HG03175 (cell line): ENCODE measurements at regions not wholly inside any gene's neighbourhood (a gene's known extent, or its start where the extent isn't known, plus 50 kb on each side); places are given as distances from the start of the nearest gene placed in this dataset.
"Not testable (repeated sequence)": the region's sequence is repeated elsewhere in the genome, so short reads cannot be mapped to it uniquely, and the experiment has no call there.

Experiments
- ATAC-seq: cut with Tn5 transposase; IDR thresholded peaks from one replicate; pipeline ENCODE4 v1.9.1; 2021; ENCODE audit warnings: mild to moderate bottlenecking, moderate library complexity; ENCODE audit not compliant: unreplicated experiment

DNA sequence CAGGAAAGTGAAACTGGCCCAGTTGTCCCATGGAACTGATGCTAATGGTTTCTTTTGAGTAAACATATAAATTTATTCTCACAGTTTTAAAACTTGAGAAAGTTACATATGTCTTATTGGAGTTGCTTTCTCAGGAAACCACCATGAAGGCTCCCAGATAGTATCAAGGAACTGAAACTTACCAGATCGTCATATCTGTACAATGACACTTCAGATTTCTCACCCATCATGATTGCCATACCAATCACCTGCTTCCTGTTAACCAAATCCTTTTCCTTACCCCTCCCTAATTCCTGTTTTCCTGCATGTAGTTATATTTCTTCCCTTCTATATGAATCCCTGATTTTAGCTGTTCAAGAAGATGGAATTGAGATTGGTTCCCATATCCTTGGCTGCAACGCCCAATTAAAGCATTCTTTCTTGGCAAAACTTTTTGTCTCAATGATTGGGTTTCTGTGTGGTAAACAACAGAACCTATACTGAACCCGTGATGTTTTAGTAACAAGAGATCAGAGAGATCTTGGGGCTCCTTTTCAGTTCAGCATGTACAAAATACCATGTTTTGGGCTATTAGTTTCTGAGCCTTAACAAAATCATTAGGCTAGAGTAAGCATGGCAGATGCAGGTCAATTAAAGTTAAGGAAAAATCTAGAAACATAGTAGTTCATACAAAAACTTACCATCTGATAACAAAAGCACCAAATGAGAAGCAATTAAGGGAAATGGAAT, 781.3 kb upstream of the MIR17HG start:
- ATAC-seq, result no peak

DNA sequence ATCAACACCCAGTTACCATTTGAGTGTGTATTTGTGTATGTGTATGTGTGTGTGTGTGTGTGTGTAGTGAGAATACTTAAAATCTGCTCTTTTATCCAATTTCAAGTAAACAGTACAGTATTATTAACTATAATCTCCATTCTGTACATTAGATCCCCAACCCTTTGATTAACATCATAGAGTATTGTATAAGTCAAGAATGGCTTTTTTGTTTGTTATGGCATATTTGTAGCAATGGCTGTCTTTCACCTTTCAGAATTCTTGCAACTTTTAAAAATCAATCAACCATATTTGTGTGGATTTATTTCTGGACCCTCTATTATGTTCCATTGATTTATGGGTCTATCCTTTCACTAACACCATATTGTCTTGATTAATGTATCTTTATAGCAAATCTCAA, 779.3 kb upstream of the MIR17HG start:
- ATAC-seq, result no peak

DNA sequence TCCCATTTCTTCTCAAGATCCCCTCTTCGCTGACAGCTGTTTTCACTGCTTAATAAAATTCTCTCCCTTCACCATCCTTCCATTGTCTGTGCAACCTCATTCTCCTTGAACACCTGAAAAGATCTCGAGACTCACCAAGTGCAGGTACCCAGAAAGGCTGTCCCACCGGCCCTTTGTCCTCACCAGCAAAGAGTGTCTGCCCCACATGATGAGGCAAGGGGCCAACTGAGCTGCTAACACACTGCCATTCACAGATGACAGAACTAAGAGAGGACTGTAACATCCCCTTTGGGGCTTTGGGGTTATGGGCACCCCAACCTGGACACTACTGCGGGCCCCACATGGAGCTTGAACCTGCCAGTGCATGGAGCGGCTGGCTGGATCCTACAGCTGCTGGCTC, 771.4 kb upstream of the MIR17HG start:
- no peak for ATAC-seq

DNA sequence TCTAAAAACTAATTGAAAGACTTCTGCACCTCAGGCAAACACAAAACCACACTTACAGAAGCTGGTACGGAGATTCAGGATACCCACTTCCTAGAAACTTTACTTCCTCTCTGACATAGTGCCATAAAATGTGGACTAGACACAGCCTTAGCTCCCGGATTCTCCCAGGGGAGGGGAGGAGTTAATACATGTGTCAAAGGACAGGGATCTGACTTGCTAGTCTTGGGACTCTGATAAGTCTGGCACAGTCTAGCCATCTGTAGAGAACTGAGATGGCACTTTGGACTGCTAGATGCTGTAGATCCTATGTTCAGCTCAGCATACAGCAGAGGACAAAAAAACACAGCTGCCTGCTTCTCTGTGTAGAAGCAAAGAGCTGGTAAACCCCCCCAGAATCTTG, 769.8 kb upstream of the MIR17HG start:
- ATAC-seq, result no peak

DNA sequence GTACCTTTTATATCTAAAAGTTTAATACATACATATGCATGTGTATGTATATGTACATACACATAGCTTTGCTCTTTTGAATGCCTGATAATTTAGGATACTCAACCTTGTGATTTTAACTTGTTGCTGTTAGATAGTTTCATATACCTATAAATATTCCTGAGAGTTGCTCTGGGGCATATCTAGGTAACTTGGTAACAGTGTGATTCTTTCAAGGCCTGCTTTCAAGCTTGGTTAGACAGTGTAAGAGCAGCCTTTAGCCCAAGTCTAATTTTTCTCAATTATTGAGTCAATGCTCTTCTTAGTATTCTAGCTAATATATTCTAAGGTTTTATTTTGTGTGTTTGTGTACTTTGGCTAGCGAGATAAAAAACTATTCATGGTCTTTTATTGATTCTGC, 762.1 kb upstream of the MIR17HG start:
- ATAC-seq, result no peak

DNA sequence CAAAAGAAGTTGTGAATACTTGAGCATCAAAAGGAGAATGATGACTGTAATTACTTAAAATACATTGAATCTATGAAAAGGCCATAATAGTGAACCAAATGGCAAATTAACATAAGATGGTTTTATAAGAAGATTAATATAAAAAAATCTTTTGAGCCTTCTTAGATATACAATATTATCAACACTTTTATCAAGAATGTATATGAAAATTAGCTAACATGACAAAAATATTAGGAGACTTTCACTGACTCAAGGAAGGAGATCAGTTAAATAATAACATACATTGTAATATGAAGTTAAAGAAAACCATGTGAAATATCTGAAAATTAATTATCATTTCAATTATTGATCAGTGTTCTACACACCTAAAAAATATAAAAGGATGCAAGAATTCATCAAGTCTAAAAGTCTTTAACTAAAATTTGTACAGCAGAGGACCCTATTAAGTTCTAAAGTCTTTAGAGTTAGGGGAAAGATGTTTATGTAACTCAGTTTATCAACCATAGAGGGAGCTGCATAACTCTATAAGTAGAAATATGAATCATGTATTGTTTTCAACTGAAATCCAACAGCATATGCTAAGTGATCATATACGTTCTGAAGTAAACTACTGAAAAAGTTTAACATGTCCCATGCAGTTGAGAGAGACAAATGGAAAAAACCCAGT, 756.1 kb upstream of the MIR17HG start:
- ATAC-seq, result no peak

DNA sequence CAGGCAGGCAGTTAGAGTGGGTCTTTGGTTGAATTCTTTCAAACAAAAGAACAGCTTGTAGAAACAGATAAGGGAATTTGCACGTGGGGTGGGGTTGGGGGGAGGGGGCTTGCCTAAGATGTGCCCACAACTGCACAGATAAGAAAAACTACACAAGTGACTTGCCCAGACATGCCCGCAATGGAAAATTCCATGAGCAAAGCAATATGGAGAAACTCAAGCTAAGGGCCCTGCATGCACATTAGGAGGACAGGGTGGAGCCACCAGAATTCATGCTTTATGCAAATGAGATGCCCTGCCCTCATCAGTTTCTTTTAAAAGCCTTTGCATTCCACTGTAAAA, 755.6 kb upstream of the MIR17HG start:
- ATAC-seq, result no peak

DNA sequence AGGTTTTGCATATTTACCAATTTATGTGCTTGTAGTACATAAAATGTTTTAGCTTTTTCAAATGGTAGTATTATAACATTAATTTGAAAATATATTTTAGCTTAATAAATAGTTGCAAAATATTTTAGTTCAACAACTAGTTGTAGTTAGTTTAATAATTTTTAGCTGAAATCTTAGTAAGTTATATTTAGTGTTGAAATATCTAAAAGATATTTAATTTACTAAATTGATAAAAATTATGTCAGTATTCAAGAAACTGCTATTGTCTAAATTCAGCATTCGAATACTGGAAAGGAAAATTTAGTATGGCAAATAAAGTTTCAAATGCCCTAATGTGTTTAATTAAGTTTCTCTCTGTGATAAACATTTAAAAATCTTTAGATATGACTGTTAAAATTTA, 754.5 kb upstream of the MIR17HG start:
- no peak for ATAC-seq

DNA sequence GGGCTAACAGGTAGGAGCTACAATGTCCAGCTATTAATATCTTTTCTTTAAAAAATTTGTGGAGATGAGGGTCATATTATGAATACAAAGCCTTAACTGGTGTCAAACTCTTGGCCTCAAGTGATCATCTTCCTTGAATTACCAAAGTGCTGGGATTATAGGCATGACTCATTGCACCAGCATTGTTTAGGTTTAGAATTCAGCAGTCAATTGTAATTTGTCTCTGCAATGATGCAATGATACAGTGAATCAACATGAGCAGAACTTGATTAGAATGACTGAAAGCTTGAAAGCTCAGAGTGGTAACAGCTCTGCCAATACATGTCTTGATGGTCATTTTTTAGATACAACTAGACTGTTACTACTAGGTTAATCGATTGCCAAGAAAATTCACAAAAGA, 752.8 kb upstream of the MIR17HG start:
- ATAC-seq, result no peak

DNA sequence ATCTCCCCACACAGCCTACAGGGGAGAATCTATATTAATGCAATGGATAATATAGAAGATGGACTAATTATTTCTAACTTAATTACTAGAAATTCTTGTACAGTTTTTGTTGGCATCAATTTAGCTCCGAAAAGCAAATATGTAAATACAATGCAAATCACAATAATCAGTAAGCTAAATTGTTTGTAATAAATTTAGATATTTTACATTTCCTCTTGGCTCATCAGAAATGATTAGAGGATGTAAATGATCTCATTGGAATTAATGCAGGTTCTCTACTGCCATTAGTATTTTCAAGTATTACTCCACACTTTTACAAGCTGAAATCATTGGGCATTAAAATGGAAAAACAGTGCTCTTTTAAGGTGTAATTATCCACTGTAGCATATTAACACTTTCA, 741.8 kb upstream of the MIR17HG start:
- no peak for ATAC-seq

DNA sequence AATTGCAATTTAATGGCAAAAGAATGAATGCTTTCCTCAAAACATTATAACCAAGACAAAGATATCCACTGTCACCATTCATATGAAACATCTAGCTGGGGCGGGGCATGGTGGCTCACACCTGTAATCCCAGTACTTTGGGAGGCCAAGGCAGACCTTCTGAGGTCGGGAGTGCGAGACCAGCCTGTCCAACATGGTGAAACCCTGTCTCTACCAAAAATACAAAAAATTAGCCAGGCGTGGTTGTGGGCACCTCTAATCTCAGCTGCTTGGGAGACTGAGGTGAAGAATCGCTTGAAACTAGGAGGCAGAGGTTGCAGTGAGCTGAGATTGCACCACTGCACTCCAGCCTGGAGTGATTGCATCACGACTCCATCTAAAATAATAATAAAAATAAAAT, 740.6 kb upstream of the MIR17HG start:
- not testable (repeated sequence) for ATAC-seq

DNA sequence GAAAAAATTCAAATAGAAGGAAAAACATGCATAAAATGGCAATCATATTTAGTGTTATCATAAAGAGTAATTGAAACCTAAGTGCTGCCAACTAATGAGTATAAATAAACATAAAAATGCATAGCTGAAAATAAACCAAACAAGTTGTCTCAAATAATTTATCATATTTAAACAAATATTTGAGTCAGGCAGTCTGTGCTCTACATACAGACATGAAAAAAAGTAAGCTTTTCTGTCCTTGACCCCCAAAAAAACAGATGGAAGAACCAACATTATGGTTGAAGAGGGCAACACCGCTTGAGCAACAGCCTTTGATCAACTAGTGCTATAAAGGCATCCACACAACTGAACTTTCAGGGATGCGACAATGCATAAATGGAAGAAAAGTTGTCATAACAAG, 735.1 kb upstream of the MIR17HG start:
- no peak for ATAC-seq

DNA sequence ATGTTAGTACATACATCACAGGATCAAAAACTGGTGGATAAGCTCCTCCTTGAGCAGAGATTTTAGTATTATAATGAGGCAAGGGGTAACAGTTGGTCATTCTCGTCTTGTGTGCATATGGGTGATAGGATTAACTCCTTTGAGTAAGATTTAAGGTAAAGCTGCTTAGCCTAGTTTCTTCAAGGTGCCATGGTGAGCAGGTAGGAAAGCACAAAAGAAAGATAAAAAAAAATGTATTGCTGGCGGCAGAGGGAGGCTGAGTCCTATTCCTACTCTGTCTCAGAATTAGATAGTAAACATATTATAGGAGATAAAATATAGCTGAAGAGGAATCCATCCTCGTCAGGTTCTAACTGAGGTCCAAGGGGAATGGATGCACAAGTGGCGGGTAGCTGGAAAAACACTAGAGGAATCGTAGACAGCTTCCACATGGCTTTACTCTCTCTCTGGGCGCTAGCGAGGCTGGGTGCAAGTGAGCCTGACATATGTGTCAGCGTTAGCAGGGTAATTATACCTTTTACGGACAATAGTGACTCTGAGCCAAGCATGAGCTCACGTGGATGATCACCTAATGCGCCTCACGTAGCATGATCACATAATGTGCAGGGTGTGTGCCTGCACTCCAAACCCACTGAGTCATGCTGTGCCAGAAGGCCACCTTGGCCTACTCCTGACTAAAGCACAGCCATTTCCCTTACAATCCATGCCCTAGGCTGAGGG, 734.3 kb upstream of the MIR17HG start:
- no peak for ATAC-seq

DNA sequence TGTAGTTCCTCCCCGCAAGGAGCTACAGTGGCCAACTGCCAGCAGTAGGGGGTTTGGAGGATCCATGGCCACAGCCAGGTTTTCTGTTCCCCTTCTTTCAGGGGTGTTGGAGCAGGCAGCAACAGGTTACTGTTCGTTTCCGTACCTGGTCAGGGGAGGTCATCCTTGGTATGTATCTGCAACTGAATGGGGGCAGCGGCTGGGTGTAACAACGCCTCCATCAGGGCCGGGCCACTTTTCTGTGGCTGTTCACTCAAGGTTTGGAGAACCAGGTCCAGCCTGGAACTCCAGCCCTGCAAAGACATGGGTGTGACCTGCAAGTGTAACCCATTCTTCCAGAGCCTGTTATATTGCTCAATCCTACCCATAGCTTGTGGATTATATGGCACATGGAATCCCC, 732.3 kb upstream of the MIR17HG start:
- no peak for ATAC-seq

DNA sequence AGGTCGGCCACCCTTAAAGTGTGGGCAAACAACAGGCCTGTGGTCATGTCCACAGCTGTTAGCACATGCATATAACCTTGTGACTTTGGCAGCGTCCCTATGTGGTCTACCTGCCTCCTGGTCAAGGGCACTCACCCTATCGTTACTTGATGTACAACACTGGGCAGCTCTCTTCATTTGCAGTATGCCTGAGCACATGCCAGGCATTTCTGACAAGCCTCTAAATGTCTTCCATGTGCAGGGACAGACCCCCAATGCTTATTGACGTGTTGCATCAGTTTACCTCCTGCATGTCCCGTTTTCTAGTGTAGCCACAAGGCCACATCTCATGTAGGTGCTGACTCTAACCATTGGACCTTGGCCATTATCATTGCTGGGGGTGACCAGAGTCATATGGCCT, 731.7 kb upstream of the MIR17HG start:
- ATAC-seq, result no peak

DNA sequence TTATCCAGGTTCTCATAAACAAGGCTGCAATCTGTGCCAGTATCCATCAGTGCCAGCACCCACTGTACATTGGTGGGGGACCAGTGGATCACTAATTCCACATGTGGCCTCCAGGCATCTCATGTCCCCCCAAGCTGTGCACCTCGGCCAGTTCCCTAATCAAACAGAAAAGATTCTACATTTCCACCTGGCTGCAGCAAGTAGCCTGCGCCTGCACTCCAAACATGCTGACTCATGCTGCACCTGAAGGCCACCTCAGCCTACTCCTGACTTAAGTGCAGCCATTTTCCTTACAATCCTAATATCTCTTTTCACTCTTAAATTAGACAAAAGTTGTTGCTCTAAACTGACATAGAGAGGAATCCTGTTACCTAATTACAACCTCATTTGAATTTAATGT, 729.4 kb upstream of the MIR17HG start:
- no peak for ATAC-seq

DNA sequence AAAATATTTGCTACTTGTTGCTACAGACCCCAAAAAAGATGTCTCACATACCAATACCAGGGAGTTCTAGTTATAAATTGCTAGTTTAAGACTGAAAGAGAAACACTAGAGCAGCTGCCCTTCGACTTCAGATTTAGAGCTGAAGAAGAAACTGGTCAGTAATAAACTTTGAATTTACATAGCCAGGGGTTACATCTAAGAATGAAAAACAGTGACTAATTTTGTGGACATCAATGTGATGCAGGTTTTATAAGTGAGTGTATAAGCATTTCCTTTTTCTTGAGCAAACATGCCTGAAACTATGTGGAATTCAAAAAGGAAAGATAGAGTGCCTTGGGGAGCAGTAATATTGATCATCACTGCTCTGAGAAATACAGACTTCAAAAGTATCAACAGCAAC, 724.9 kb upstream of the MIR17HG start:
- no peak for ATAC-seq

DNA sequence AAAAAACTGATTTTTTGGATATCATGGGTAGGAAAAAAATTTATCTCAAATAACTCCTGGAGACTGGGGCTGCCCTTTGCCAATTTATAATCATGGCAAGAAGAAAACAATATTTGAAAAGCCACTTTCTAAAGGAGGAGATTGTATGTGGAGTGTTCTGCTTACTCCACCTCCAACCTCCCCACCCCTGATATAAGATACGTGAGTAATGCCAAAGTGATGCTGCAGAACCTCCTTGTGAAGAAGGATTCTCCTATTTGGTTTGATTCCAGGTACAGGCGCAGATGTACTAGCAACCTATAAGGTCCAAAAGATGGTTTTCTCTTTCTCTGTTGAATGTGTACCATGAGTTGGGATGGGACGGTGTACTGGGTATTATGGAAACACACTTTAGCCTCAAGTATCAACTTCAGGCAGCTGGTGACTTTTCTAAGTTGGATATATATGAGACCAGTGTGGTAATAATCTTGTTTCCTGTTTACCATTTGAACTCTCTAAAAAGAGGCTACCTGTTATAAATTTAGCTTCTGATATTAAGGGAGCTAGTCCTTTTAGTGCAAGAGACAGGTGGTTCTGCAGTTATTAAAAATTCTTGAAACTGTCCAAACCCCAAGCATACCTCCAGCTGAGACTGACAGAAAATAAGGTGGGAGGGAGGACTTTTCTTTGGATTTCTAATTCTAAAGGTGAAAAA, 724.0 kb upstream of the MIR17HG start:
- no peak for ATAC-seq

DNA sequence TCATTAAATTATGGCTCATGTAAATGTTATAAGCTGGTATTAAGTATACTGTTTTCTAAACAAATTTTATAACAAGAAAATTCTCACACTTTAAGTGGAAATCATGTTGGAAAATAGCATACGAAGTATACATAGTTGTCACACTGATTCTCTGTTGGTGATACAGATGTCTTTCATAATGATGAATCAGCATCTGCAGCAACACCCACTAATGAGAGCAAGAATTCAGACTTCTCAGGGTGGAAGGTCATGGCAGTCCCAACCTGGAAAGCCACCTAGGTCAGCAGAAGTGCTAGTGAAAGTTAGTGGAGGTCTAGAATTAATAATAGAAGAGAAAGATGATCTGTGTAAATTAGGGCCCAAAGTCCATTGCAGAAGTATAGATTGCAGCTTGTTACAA, 719.7 kb upstream of the MIR17HG start:
- ATAC-seq, result no peak

DNA sequence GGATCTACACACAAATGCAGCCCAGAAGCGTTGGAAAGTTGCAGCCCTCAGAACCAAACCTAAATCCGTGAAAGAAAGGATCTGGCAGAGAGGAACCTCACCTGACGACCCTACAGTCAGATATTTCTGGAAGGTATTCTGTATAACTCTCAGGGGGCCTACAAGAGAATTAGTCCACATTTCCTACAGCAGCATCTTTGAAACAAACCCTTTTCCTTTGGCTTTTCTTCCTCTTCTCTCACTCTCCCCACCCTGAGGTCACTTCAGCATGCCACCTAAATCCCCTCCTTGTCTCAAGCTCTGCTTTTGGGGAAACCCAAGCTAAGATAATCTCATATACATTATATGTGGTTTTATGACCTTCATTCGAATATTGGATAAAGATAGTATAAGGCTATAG, 719.0 kb upstream of the MIR17HG start:
- ATAC-seq, result no peak

DNA sequence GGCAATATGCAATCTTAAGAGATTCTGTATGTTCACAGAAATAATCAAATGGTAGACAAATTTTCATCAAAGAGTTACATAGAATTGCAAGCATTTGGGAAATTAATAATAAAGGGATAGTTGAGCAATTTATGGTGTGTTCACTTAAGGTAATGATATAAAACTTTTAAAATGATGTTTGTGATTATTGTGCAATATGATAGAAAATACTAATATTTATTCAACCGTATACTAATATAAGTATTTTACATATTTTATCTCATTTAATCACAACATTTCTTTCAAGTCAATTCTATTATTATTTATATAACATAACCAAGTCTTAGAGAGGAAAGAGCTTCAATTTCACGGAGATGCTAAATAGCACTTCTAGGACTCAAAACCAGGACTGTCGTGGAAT, 716.8 kb upstream of the MIR17HG start:
- ATAC-seq, result no peak

DNA sequence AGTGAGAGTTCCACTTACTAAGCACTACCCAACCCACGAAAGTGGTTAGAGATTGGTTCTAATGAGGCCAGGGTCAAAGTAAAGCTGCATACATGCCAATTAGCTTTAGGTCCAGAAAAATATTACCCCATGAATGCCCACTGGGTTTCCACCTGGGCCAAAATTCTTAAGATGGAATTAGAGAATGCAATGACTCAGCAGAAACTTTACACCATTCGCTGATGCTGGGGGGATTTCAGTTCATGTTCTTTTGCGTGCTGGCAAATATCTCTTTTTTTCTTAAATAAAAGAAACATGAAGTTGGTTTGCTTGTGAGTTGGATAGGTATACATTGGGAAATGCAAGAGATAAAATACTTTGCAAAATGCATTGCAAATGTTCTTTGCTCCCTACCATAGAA, 715.3 kb upstream of the MIR17HG start:
- ATAC-seq, result no peak
